ENCODE measurements at regions not wholly inside any gene's neighbourhood (a gene's known extent, or its start where the extent isn't known, plus 50 kb on each side); places are given as distances from the start of the nearest gene placed in this dataset.

DNA sequence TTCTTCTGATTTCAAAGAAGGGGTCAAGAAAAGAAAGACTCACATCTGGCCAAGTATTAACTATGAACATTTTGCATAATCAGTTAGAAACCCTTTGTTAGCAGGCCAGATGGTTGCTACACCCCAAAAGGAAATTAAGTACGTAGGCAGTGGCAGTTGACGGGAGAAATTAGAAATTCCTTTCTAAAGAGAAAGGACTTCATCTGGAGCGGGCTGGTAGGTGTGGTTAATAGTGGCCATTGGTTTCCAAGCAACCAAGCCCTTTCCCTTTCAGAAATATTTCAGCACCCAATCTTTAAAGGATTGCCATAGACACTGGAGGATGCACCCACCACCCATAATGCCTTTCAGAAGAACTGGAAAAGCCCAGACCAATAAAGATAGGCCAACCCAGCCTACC, 235.7 kb upstream of the LDB2 start:
- Histone ChIP-seq H3K27me3 (no peaks in the 10 kb centered on the region), H3K4me3 (no peak overlapping the region), H3K9me3 (peaks cover 3% of the 10 kb centered on the region; the same call in 1 of the 2 replicates), H3K36me3 (no peaks in the 10 kb centered on the region)
- DNase-seq: no peak

DNA sequence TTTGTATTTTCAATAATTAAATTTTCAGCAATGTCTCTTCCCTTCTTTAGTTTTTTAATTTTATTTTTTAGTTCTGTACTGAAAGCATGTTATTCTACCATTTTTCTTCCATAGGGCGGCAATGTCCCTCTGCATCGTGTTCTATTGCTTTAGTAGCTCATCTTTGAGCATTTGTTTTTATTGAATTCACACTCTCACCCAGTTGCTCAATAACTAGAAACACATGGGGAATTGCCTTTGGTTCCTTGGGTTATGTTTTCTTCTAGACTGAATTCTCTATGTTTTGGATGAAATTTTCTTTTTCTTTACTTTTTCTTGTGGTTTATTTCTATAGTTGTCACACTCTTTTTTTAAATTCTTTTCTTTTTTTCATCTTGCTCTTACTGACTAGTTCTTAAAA, 233.8 kb upstream of the LDB2 start:
- DNase-seq: no peak
- no peak overlapping the region for H3K4me3 ChIP-seq
- H3K9me3 ChIP-seq: no peaks in the 10 kb centered on the region
- H3K36me3 ChIP-seq: no peaks in the 10 kb centered on the region
- no peaks in the 10 kb centered on the region for H3K27me3 ChIP-seq

DNA sequence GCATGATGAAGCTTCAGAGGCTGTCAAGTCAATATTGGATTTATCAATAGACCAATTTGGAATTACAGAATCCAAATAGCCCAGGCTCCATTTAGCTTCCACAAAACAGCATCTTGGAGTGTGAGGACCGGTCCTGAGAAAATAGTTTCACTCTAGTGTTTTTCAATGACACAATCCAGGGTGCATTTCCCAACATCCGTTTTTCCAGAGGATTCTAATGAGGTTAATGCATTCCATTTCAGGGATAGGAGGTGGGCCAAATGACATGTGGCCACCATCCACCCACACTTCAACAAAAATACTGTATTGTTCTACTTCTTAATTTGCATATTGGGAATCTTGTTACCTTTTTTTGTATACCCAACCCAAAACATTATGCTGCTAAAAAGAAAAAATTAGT, 229.8 kb upstream of the LDB2 start:
- H3K27me3 ChIP-seq: no peaks in the 10 kb centered on the region
- no peaks in the 10 kb centered on the region for H3K36me3 ChIP-seq
- no peak for DNase-seq
- no peaks in the 10 kb centered on the region for H3K9me3 ChIP-seq
- H3K4me3 ChIP-seq: no peak overlapping the region

DNA sequence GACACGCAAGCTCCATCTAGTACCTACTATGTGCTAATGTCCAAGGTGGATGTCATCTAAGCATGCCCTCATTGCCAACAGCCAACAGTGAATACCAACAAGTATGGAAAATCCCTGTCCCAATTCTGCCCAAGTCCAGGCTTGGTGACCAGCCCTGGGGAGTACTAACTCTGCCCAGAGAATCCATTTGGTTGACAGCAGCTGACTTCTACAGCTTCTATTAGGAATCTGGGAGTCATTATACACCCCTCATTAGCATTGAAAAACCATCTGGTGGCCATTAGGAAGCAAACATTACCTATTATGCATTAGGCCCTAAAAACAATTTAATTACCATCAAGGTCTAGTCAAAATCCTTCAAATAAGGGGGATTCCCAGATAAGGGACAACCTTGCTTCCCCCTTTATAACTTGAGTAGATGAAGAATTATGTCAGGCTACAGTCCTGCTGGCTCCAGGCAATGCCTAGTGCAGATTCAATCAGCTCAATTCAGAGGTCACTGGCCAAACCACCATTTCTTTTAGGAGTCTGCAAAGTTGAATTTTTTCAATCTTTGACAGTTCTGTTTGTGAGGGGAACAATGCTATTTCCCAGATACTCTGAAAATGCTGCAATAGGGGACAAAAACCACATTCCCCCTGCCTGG, 228.0 kb upstream of the LDB2 start:
- Histone ChIP-seq H3K36me3 (no peaks in the 10 kb centered on the region), H3K4me3 (no peak overlapping the region), H3K9me3 (no peaks in the 10 kb centered on the region), H3K27me3 (no peaks in the 10 kb centered on the region)
- no peak for DNase-seq

- DNase-seq: no peak
- Histone ChIP-seq H3K4me3 (no peak overlapping the region), H3K36me3 (no peaks in the 10 kb centered on the region), H3K27me3 (no peaks in the 10 kb centered on the region), H3K9me3 (0 out of 2 replicates have a peak, but pooled peaks cover 2% of the 10 kb centered on the region)
Measured at GRCh38 chr4:17124767-17125166, 226.3 kb upstream of the LDB2 start.

DNA sequence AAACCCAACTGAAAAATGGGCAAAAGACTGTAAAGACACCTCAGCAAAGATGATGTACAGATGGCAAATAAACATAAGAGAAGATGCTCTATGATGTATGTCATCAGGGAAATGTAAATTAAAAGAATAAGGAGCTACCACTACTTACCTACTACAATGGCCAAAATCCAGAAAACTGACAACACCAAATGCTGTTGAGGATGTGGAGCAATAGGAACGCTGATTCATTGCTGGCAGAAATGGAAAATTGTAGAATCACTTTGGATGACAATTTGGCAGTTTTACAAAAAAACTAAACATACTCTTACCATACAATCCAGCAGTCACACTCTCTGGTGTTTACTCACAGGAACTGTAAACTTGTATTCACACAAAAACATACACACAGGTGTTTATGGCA, 222.3 kb upstream of the LDB2 start:
- no peaks in the 10 kb centered on the region for H3K27me3 ChIP-seq
- DNase-seq: no peak
- H3K4me3 ChIP-seq: no peak overlapping the region
- 0 out of 2 replicates have a peak, but pooled peaks cover 3% of the 10 kb centered on the region for H3K9me3 ChIP-seq
- H3K36me3 ChIP-seq: no peaks in the 10 kb centered on the region

DNA sequence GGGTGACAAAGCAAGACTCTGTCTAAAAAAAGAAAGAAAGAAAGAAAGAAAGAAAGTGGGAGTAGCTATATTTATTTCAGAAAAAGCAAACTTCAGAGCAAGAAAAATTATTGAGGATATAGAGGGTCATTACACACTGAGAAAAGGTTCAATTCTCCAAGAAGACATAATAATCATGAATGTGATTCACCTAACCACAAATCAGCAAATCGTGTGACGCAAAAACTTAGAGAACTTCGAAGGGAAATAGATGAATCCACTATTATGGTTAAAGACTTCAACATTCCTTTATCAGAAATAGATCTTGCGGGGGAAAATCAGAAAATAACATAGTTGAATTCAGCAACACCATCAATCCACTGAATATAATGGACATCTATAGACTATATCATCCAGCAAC, 219.3 kb upstream of the LDB2 start:
- Histone ChIP-seq H3K36me3 (no peaks in the 10 kb centered on the region), H3K4me3 (no peak overlapping the region), H3K9me3 (0 out of 2 replicates have a peak, but pooled peaks cover 3% of the 10 kb centered on the region), H3K27me3 (no peaks in the 10 kb centered on the region)
- no peak for DNase-seq

DNA sequence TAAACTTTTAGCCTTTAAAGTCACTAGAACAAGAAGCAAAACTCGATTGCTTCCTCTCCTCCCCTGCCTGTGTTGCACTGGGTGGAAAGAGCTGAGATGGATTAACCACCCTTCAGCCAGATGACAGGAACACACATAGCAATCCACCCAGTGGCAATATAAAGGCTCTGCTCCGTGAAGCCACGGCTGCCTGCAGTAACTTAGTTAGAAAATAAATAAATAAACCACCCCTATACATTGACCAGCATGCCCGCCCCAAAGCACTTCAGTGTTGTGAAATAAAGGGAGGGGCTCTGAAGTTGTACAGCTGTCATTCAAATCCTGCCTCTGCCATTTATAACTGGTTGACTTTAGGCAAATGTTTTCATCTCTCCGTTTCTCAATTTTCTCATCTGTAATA, 217.1 kb upstream of the LDB2 start:
- DNase-seq: no peak
- Histone ChIP-seq H3K27me3 (no peaks in the 10 kb centered on the region), H3K9me3 (0 out of 2 replicates have a peak, but pooled peaks cover 3% of the 10 kb centered on the region), H3K36me3 (no peaks in the 10 kb centered on the region), H3K4me3 (no peak overlapping the region)

GRCh38 chr4:17112292-17112659, 213.8 kb upstream of the LDB2 start:
- no peak overlapping the region for H3K4me3 ChIP-seq
- DNase-seq: no peak

GRCh38 chr4:17109126-17109525, 210.7 kb upstream of the LDB2 start:
- H3K4me3 ChIP-seq: no peak overlapping the region
- no peaks in the 10 kb centered on the region for H3K27me3 ChIP-seq
- no peak for DNase-seq
- H3K9me3 ChIP-seq: no peaks in the 10 kb centered on the region
- H3K36me3 ChIP-seq: no peaks in the 10 kb centered on the region

More at GRCh38 chr4:17112292-17112659, 213.8 kb upstream of the LDB2 start:
- Histone ChIP-seq H3K9me3 (no peaks in the 10 kb centered on the region), H3K27me3 (no peaks in the 10 kb centered on the region), H3K36me3 (no peaks in the 10 kb centered on the region)

- Histone ChIP-seq H3K4me3 (no peak overlapping the region), H3K36me3 (no peaks in the 10 kb centered on the region), H3K9me3 (no peaks in the 10 kb centered on the region), H3K27me3 (no peaks in the 10 kb centered on the region)
- peak; percentile 29 for DNase-seq
Measured at GRCh38 chr4:17103231-17103630, 204.8 kb upstream of the LDB2 start.

- Histone ChIP-seq H3K27me3 (no peaks in the 10 kb centered on the region), H3K9me3 (no peaks in the 10 kb centered on the region), H3K4me3 (no peak overlapping the region), H3K36me3 (no peaks in the 10 kb centered on the region)
- no peak for DNase-seq
Measured at GRCh38 chr4:17098996-17099395, 200.6 kb upstream of the LDB2 start.

DNA sequence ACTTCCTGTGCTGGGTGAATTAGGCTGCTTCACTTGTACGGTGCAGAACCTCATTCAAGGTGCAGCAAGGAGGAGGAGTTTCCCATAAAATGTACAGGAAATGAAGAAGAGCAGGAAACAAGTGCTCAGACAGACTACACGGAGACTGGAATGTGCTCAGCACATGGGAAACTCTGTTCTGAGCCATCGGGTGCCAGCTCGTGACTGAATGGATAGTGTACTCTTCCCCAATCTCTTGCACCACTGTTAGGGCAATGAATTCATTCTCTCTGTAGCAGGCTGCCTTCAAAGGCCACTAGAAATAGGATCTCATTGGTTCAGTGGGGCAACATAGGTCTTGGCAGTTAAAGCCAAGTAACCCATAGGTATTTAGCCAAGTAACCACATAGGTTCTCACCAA, 200.0 kb upstream of the LDB2 start:
- H3K4me3 ChIP-seq: no peak overlapping the region

DNA sequence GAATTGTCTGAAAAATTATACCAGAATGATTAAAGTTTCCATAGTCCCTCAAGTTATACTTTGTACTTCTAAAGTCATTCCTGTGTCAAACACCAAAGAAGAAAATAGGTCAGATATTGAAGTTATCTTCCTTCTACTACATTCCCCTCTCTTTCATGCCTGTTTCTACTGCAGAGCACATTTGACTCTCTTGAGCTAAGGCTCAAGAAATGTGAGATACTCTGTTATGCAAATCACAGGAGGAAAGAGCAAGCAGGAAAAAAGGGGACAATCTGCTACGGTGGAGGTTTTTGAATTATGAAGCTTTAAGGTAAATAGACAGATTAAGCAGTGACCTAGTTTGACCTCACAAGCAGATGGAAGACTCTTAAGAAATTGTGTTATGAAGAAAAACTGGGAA, 198.9 kb upstream of the LDB2 start:
- no peak overlapping the region for H3K4me3 ChIP-seq
- no peaks in the 10 kb centered on the region for H3K9me3 ChIP-seq
- no peaks in the 10 kb centered on the region for H3K27me3 ChIP-seq
- H3K36me3 ChIP-seq: no peaks in the 10 kb centered on the region
- DNase-seq: no peak

More for the DNA sequence above, 200.0 kb upstream of the LDB2 start:
- no peak for DNase-seq
- Histone ChIP-seq H3K36me3 (no peaks in the 10 kb centered on the region), H3K27me3 (no peaks in the 10 kb centered on the region), H3K9me3 (no peaks in the 10 kb centered on the region)

GRCh38 chr4:17096692-17097091, 198.2 kb upstream of the LDB2 start:
- Histone ChIP-seq H3K27me3 (no peaks in the 10 kb centered on the region), H3K36me3 (no peaks in the 10 kb centered on the region), H3K9me3 (no peaks in the 10 kb centered on the region), H3K4me3 (no peak overlapping the region)
- no peak for DNase-seq

- Histone ChIP-seq H3K9me3 (no peaks in the 10 kb centered on the region), H3K27me3 (no peaks in the 10 kb centered on the region), H3K36me3 (no peaks in the 10 kb centered on the region), H3K4me3 (no peak overlapping the region)
- DNase-seq: no peak
Measured at GRCh38 chr4:17095771-17096170, 197.3 kb upstream of the LDB2 start.

- Histone ChIP-seq H3K36me3 (no peaks in the 10 kb centered on the region), H3K9me3 (no peaks in the 10 kb centered on the region), H3K4me3 (no peak overlapping the region), H3K27me3 (no peaks in the 10 kb centered on the region)
- DNase-seq: peak; percentile 38
Measured at GRCh38 chr4:17094876-17095210, 196.4 kb upstream of the LDB2 start.

- H3K9me3 ChIP-seq: no peaks in the 10 kb centered on the region
- DNase-seq: no peak
- H3K36me3 ChIP-seq: no peaks in the 10 kb centered on the region
- H3K27me3 ChIP-seq: no peaks in the 10 kb centered on the region
- no peak overlapping the region for H3K4me3 ChIP-seq
Measured at GRCh38 chr4:17094159-17094875, 195.9 kb upstream of the LDB2 start.
